ENCODE measurements at regions not wholly inside any gene's neighbourhood (a gene's known extent, or its start where the extent isn't known, plus 50 kb on each side); places are given as distances from the start of the nearest gene placed in this dataset.

DNA sequence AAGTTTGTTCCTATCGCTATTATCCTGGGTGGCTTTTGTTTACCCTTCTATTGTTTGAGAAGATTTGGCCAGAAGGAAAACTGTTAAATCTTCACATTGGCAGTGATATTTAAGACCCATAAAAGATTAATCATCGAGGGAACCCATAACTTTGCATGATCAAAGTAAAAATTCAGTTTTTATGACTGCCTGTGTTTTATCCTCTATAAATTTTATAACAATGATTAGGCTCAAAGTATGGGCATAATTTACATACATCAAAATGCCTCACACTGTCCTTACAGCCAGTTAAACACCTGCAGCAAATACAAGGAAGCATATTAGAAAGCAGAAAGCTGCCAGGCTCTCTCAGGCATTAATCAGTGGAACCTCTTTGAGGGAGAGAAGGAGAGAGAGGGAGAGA lies 289.1 kb downstream of the ICOS start (continued):
- TF ChIP-seq ZNF354C (tag by site-specific recombination; IDR thresholded peaks at IDR 0.05; ENCODE audit: borderline replicate concordance, low read depth): no peak
- no peak for TF ChIP-seq ZNF121 (tag by site-specific recombination; IDR thresholded peaks at IDR 0.05)
- TF ChIP-seq ZNF76 (tag by site-specific recombination; IDR thresholded peaks at IDR 0.05; ENCODE audit: borderline replicate concordance, low read depth): no peak
- TF ChIP-seq WT1 (tag by site-specific recombination; IDR thresholded peaks at IDR 0.05): peak; percentile 61; the same call in 1 of the 2 replicates
- TF ChIP-seq KLF1 (tag by site-specific recombination; IDR thresholded peaks at IDR 0.05): no peak
- 0 out of 2 replicates have a peak, but pooled peaks have one; percentile 20 for TF ChIP-seq SCRT1 (tag by site-specific recombination; IDR thresholded peaks at IDR 0.05; ENCODE audit: borderline replicate concordance)
- TF ChIP-seq, protein P1, sequence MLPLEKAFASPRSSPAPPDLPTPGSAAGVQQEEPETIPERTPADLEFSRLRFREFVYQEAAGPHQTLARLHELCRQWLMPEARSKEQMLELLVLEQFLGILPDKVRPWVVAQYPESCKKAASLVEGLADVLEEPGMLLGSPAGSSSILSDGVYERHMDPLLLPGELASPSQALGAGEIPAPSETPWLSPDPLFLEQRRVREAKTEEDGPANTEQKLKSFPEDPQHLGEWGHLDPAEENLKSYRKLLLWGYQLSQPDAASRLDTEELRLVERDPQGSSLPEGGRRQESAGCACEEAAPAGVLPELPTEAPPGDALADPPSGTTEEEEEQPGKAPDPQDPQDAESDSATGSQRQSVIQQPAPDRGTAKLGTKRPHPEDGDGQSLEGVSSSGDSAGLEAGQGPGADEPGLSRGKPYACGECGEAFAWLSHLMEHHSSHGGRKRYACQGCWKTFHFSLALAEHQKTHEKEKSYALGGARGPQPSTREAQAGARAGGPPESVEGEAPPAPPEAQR (tag by site-specific recombination; IDR thresholded peaks at IDR 0.05): no peak
- peak; percentile 45 for TF ChIP-seq GLIS1 (tag by site-specific recombination; IDR thresholded peaks at IDR 0.05)
- peak; percentile 51 for TF ChIP-seq ZNF596 (tag by site-specific recombination; IDR thresholded peaks at IDR 0.05)

DNA sequence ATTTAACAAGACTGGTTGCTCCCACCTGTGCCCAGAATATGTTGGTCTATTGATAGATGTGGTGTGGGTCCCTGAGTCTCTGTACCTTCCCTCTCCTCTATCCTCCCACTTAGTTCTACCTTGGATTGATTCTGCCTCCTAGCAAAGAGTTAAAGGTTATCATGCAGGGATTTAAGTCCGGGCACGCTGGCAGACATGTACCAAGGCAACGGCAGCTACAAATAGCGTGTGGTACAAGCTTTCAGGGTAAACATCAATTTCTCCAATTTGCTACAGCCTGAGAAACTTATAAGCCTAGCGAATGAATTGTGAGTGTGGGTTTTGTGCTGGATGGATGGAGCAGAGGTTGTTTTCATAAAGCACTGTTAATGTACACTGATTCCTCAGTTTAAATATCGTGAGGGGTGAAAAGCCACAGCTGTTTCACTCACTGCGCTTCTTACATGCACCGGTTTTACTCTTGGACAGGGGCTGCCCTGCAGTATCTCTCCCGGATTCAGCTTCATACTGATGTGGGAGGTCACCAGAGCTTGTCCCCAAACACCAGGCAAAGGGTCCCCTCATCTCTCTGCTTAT lies 289.8 kb downstream of the ICOS start:
- H3K4me3 ChIP-seq (ENCODE audit: low read depth, low read length): no peak overlapping the region
- TF ChIP-seq SP2 (tag by site-specific recombination; IDR thresholded peaks at IDR 0.05): no peak
- no peak for TF ChIP-seq ZNF530 (tag by site-specific recombination; IDR thresholded peaks at IDR 0.05; ENCODE audit: low read depth)
- no peak for TF ChIP-seq ZNF501 (tag by site-specific recombination; IDR thresholded peaks at IDR 0.05)
- TF ChIP-seq GLIS2 (tag by site-specific recombination; IDR thresholded peaks at IDR 0.05): no peak
- TF ChIP-seq ZNF518A (tag by site-specific recombination; conservative IDR thresholded peaks at IDR 0.05; ENCODE audit: low read depth): no peak
- TF ChIP-seq, protein P2, sequence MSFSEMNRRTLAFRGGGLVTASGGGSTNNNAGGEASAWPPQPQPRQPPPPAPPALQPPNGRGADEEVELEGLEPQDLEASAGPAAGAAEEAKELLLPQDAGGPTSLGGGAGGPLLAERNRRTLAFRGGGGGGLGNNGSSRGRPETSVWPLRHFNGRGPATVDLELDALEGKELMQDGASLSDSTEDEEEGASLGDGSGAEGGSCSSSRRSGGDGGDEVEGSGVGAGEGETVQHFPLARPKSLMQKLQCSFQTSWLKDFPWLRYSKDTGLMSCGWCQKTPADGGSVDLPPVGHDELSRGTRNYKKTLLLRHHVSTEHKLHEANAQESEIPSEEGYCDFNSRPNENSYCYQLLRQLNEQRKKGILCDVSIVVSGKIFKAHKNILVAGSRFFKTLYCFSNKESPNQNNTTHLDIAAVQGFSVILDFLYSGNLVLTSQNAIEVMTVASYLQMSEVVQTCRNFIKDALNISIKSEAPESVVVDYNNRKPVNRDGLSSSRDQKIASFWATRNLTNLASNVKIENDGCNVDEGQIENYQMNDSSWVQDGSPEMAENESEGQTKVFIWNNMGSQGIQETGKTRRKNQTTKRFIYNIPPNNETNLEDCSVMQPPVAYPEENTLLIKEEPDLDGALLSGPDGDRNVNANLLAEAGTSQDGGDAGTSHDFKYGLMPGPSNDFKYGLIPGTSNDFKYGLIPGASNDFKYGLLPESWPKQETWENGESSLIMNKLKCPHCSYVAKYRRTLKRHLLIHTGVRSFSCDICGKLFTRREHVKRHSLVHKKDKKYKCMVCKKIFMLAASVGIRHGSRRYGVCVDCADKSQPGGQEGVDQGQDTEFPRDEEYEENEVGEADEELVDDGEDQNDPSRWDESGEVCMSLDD (tag by site-specific recombination; IDR thresholded peaks at IDR 0.05): no peak
- no peak for TF ChIP-seq ZNF704 (tag by site-specific recombination; IDR thresholded peaks at IDR 0.05)
- TF ChIP-seq ZNF747 (tag by site-specific recombination; IDR thresholded peaks at IDR 0.05): no peak
- TF ChIP-seq ZNF366 (tag by site-specific recombination; conservative IDR thresholded peaks at IDR 0.05): no peak
- TF ChIP-seq, protein P3, sequence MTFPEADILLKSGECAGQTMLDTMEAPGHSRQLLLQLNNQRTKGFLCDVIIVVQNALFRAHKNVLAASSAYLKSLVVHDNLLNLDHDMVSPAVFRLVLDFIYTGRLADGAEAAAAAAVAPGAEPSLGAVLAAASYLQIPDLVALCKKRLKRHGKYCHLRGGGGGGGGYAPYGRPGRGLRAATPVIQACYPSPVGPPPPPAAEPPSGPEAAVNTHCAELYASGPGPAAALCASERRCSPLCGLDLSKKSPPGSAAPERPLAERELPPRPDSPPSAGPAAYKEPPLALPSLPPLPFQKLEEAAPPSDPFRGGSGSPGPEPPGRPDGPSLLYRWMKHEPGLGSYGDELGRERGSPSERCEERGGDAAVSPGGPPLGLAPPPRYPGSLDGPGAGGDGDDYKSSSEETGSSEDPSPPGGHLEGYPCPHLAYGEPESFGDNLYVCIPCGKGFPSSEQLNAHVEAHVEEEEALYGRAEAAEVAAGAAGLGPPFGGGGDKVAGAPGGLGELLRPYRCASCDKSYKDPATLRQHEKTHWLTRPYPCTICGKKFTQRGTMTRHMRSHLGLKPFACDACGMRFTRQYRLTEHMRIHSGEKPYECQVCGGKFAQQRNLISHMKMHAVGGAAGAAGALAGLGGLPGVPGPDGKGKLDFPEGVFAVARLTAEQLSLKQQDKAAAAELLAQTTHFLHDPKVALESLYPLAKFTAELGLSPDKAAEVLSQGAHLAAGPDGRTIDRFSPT (tag by site-specific recombination; IDR thresholded peaks at IDR 0.05): no peak
- no peak for TF ChIP-seq ZNF830 (tag by site-specific recombination; IDR thresholded peaks at IDR 0.05; ENCODE audit: low read depth)
- peaks cover 14% of the 10 kb centered on the region for H3K4me1 ChIP-seq (ENCODE audit: control insufficient read depth, insufficient read depth, low read length)
- ChIA-PET POLR2A (no interaction called here), CTCF (interaction anchor here (0.5 kb wide), 1 partner anchor 726 kb away, joined by 8 read pairs; no protein-coding TSS in a partner anchor)
- no peak overlapping the region for H3K27ac ChIP-seq (ENCODE audit: extremely low read depth, low read depth, low read length)
- H3K9me3 ChIP-seq (ENCODE audit: control insufficient read depth, insufficient read depth, low read depth, low read length): no peaks in the 10 kb centered on the region
- no peaks in the 10 kb centered on the region for H3K36me3 ChIP-seq (ENCODE audit: control insufficient read depth in 2 of 2, insufficient read depth in 1 of 2, low read length in 2 of 2)

Data from HEK293 (cell line).